ENCODE measurements at regions not wholly inside any gene's neighbourhood (a gene's known extent, or its start where the extent isn't known, plus 50 kb on each side); places are given as distances from the start of the nearest gene placed in this dataset.

- TF ChIP-seq POLR2A (IDR thresholded peaks at IDR 0.05): no peak
- TF ChIP-seq, protein P1, sequence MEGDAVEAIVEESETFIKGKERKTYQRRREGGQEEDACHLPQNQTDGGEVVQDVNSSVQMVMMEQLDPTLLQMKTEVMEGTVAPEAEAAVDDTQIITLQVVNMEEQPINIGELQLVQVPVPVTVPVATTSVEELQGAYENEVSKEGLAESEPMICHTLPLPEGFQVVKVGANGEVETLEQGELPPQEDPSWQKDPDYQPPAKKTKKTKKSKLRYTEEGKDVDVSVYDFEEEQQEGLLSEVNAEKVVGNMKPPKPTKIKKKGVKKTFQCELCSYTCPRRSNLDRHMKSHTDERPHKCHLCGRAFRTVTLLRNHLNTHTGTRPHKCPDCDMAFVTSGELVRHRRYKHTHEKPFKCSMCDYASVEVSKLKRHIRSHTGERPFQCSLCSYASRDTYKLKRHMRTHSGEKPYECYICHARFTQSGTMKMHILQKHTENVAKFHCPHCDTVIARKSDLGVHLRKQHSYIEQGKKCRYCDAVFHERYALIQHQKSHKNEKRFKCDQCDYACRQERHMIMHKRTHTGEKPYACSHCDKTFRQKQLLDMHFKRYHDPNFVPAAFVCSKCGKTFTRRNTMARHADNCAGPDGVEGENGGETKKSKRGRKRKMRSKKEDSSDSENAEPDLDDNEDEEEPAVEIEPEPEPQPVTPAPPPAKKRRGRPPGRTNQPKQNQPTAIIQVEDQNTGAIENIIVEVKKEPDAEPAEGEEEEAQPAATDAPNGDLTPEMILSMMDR (IDR thresholded peaks at IDR 0.05): no peak
Observed at GRCh38 chr3:182179631-182180030, 467.9 kb downstream of the SOX2 start.

Data from prostate gland (tissue), 2 donors.